Testis (tissue), 2 donors: ENCODE measurements at regions not wholly inside any gene's neighbourhood (a gene's known extent, or its start where the extent isn't known, plus 50 kb on each side); places are given as distances from the start of the nearest gene placed in this dataset.
"Not testable (repeated sequence)": the region's sequence is repeated elsewhere in the genome, so short reads cannot be mapped to it uniquely, and the experiment has no call there.

Experiments used
- DNase-seq: peaks from one replicate; pipeline ENCODE4 v3.0.0-alpha.2; 2019
- H3K27ac ChIP-seq, 2 donors: fragments of 200-600 bp; sonication (generic); one replicate each; pipeline ENCODE4 v1.5.1; 2019
- H3K27me3 ChIP-seq: fragments of 200-600 bp; sonication (generic); one replicate; pipeline ENCODE4 v1.5.1; 2019
- H3K36me3 ChIP-seq: fragments of 200-600 bp; sonication (generic); one replicate; pipeline ENCODE4 v1.5.1; 2017; ENCODE audit warnings: low read depth; ENCODE audit errors: missing control alignments
- H3K4me1 ChIP-seq: fragments of 200-600 bp; sonication (generic); one replicate; pipeline ENCODE4 v1.5.1; 2019
- H3K4me3 ChIP-seq, 2 donors: fragments of 200-600 bp; sonication (generic); one replicate each; pipeline ENCODE4 v1.5.1; 2017 to 2019
- H3K9me3 ChIP-seq: fragments of 200-600 bp; sonication (generic); one replicate; pipeline ENCODE4 v1.5.1; 2017
- WGBS, 2 donors: methylation state at CpG; one replicate each; pipeline ENCODE4 v1.1.5; 2018; 5-methylcytosine and 5-hydroxymethylcytosine counted together
- intact Hi-C: fragments of 100-400 bp; cut with DNase I; formaldehyde crosslinking; loops from one replicate; pipeline ENCODE4 v1.15.1; 2023; ENCODE audit warnings: low total_unique reads

DNA sequence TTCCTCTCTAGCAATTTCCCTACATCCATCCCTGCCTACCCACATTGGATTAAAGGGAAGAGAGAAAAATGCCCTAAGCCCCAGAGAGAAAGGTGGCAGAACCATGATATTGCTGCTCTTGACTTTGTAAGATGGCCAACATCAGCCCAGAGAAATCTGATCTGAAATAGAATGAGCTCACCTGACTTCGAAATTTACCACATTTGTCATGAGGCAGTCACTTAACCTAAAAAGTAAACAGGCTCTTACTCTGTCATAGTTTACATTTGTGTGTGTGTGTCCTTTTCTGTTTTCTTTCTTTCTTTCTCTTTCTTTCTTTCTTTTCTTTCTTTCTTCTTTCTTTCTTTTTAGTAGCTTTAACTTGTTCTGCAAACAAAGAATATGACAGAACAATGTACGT is 255.0 kb upstream of the PLGLB1 start:
- 79 to 96% methylated on average over 2 of the region's 2 CpGs for WGBS, 2 donors
- intact Hi-C loops, H3K27ac ChIP-seq: not testable (repeated sequence)

DNA sequence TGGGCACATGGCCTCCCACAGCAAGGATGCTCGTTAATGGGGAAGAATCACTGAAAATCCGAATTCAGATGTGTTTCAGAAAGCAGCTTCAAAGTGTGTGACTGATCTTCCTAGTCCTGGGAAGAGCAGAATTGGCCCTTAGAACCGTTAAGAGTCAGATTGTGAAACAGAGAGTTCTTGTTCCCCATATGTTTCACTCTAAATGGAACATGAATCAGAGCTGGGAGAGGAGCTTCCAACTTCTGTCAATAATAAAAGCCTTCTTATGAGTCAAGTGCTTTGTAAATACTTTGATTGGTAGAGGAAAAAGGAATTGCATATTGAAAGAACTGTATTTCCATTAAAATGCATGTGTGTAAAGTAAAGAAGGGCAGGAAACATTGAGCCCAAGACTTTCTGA is 256.1 kb upstream of the PLGLB1 start:
- H3K36me3 ChIP-seq, H3K27me3 ChIP-seq, intact Hi-C loops, H3K4me1 ChIP-seq, DNase-seq, H3K4me3 ChIP-seq, H3K9me3 ChIP-seq, H3K27ac ChIP-seq: not testable (repeated sequence)
- no CpG with 5 or more reads among the region's 3 CpGs for WGBS, 2 donors

More for the DNA sequence above, 255.0 kb upstream of the PLGLB1 start:
- H3K36me3 ChIP-seq, DNase-seq, H3K4me1 ChIP-seq, H3K9me3 ChIP-seq, H3K27me3 ChIP-seq, H3K4me3 ChIP-seq: not testable (repeated sequence)

DNA sequence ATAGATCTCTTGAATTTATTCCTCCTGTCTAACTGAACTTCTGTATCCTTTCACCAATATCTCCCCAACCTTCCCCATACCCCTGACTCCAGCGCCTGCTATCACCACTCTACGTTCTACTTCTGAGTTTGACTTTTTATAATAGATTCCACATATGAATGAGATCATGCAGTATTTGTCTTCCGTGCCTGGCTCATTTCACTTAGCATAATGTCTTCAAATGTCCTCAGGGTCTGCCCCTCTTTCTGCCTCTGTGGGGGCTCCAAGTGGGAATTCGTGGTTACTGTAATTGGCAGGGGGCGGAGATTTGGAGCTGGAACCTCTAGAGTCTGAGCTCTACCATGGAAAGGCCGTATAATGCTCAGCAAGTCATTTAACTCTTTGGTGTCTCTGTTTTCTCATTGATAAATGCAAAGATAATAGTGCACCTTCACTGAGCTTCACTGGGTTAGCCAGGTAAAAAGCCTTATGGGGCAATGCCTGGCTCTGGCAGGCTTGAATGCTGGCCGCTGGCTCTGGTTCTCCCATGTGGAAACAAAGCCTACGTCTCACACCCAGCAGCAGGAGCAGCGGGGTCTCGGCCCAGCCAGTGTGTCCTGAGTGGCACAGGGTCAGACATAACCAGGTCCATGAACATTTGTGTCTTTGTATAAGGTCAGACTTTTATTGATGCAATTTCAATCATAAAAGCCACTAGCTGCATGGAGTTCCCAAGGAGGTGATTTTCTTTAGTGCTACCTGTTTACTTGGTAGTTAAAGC is 259.1 kb upstream of the PLGLB1 start:
- DNase-seq, H3K4me3 ChIP-seq, H3K36me3 ChIP-seq, H3K9me3 ChIP-seq, H3K4me1 ChIP-seq, H3K27ac ChIP-seq, H3K27me3 ChIP-seq, intact Hi-C loops: not testable (repeated sequence)
- 96% methylated on average over 4 of the region's 10 CpGs; no CpG with 5 or more reads in 1 of the 2 donors for WGBS, 2 donors

DNA sequence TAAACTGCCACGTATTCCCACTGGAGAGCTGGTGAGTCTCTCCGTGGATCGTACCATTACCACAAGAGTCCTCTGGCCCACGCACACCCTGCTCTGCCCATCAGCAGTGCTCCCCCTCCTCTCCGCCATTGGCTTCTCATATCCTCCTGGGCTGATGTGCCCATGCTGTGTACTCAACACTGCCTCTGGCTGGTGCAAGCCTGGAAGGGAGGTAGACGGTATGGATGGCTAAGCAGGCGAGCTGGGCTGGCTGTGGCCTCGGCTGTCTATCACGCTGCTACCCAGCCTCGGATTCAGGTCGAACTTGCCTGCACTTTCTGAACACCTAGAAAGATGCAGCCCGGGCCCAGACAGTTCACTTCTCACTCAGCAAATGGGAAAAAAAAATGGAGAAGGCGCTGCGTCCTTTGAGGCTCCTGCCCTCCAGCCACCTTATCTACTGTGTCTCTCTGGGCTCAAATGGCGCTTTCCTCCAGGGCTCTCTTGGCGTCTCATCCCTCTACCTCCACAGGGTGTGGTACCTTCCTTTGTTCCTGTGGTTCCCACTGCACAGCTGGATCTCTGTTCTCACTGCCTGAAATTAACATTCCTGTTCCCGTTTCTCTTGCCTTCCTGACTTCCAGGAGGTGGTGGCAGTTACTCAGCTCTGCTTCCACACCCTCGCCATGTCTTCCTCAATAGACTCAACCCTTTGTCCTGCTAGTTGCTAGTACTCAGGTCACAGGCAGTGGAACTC is 262.3 kb upstream of the PLGLB1 start:
- H3K4me1 ChIP-seq, H3K27ac ChIP-seq, H3K9me3 ChIP-seq, H3K36me3 ChIP-seq, H3K4me3 ChIP-seq, DNase-seq, H3K27me3 ChIP-seq, intact Hi-C loops: not testable (repeated sequence)
- WGBS, 2 donors: 54 to 73% methylated on average over 15 to 18 of the region's 18 CpGs

DNA sequence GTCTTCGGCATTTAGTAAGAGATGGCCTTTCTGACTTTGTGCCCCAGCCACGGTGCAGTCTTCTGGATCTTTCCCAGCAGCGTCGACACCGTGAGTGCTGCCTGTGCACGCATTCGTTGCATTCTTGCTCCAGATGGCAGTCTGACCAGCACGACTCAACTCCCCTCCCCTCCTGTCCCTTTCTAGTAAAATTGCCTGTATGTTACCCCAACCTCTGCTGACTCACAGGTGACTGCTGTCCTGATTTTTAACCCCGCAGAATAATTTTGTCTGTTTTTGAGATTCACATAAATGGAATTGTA is 262.8 kb upstream of the PLGLB1 start:
- H3K4me3 ChIP-seq, H3K27ac ChIP-seq, H3K27me3 ChIP-seq, H3K4me1 ChIP-seq, H3K36me3 ChIP-seq, intact Hi-C loops, DNase-seq, H3K9me3 ChIP-seq: not testable (repeated sequence)
- WGBS, 2 donors: 40% methylated on average over 1 of the region's 9 CpGs; no CpG with 5 or more reads in 1 of the 2 donors

DNA sequence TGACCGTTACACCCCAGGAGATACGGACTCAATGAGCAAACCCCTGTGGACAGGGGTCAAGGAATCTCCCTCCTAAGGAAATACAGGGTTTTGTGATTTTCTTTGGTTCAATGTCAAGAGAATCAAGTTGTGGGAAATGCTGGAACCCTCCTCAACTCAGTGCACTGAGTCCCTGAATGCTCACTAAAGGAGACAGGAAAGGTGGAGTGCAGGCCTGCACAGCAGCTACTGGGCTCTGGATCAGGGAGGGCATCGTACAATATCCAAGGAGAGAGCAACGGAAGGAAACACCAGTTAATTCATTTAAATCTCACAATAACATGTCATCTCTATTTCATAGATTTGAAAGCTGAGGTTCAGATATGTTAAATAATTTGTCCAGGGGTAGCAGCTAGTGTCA is 263.5 kb upstream of the PLGLB1 start:
- H3K27me3 ChIP-seq, H3K36me3 ChIP-seq, H3K27ac ChIP-seq, H3K9me3 ChIP-seq, DNase-seq, H3K4me3 ChIP-seq, intact Hi-C loops, H3K4me1 ChIP-seq: not testable (repeated sequence)
- WGBS, 2 donors: 67 to 75% methylated on average over 4 of the region's 4 CpGs

DNA sequence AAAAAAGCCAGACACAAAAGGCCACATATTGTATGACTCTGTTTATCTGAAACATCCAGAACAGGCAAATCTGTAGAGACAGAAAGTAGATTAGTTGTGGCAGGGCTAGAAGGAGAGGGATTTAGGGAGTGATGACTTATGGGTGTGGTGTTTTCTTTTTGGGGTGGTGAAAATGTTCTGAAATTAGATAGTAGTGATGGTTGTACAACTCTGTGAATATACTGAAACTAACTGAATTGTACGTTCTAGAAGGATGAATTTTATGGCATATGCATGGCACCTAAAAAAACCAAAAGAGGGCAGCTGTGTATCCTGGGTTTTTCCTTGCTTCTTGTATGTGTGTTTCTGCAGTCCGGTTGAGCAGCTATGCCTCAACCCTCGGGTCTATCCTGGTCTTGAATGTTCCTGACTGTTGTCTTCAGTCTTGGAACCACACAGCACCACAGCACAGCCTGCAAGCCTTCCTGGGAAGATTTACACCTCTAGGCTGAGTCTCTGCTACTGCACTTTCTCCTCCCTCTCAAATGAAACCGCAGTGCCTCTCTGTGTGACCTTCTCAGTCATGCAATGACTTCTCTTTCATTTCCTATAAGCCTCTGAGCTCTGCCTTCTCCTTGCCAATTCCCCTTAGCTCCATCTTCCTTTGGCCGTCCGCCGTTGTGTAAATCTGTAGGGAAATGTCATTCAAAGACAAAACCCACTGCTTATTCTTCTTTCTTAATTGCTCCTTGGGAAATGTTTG is 269.1 kb upstream of the PLGLB1 start:
- H3K36me3 ChIP-seq, H3K27ac ChIP-seq, H3K9me3 ChIP-seq, H3K27me3 ChIP-seq, intact Hi-C loops, H3K4me1 ChIP-seq, DNase-seq, H3K4me3 ChIP-seq: not testable (repeated sequence)
- 49 to 74% methylated on average over 4 to 7 of the region's 7 CpGs for WGBS, 2 donors

DNA sequence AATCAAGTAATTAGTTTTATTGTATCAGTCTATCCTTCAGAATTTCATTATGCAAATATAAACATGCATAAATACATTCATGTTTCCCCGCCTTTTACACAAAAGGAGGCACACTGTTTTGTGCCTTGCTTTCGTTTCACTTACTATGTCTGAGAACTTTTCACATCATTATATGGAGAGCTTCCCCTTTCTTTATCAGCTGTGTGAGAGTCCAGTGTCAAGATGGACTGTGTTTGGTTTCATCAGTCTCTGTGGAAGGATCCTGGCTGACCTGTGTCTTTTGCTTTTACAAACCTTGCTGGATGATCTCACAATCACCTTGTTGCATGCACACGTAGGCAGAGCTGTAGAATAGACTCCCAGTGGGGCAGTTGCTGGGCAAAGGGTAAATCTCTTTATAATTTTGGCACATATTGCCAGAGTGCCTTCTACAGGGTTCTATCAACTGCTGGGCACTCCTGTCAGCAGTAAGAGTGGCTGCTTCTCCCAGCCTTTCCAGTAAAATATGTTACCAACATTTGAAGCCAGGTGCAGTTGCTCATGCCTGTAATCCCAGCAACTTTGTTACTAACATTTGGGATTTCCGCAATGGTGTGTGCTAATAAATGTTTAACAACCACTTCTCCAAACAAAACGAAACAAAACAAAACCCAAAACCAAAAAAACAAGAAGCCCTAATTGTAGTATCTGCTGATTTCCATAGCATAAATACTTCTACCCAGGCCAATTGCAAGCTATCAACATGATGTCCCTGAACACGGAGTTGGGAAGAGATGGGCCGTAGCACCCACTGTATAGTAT is 270.0 kb upstream of the PLGLB1 start:
- H3K9me3 ChIP-seq, H3K4me3 ChIP-seq, H3K27ac ChIP-seq, DNase-seq, intact Hi-C loops, H3K27me3 ChIP-seq, H3K36me3 ChIP-seq, H3K4me1 ChIP-seq: not testable (repeated sequence)
- 77 to 83% methylated on average over 6 of the region's 7 CpGs for WGBS, 2 donors

DNA sequence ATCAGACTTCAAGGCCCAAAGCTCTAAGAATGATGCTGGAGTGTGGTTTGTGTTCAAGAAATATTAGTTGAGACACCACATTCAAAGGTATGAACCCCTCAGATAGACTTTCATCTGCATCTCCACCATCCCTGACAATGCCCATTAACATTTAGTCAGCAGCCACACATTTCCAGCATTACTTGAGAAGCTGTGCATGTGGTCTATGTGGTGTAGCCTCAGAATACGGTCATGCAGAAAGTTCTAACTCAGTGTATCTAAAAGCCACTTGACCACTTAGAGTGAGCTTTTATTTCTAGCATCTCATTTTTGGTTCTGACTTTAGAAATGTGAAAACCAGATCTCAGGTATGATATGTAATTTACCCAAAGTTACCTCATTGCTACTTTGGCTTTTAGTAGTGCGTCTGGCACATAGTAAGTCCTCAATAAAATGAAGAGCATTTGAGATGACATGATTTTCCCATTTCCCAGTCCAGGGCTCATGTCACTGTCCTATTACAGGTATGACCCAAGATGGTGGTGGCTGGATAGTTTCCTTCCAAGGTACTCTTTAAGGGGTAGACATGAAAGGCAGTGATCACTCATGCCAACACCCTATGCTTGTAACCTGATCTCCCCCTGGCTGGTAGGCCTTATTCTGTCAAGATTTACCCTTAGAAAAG is 272.4 kb upstream of the PLGLB1 start:
- H3K27ac ChIP-seq, H3K9me3 ChIP-seq, H3K4me1 ChIP-seq, DNase-seq, intact Hi-C loops, H3K36me3 ChIP-seq, H3K27me3 ChIP-seq, H3K4me3 ChIP-seq: not testable (repeated sequence)
- WGBS, 2 donors: 95 to 100% methylated on average over 1 to 2 of the region's 2 CpGs

DNA sequence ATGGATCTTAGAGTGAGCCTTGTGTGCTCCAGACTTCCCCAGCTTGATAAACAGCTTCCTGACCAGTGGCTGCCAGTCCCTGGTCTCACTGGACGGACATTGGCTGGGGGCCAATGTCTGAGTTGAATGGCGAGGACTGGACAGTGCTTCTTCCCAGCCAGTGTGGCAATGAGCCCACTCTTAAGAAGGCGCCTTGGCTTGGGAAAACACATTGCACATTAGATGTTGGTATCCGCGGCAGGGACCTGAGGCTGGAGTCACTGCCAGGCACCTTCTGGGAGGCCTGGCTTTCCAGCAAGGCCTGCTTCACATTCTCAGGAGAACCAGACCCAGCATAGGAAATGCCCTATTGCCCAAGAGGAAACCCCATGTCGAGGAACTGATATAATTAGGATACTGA is 273.5 kb upstream of the PLGLB1 start:
- intact Hi-C loops, H3K27ac ChIP-seq, H3K36me3 ChIP-seq, H3K4me3 ChIP-seq, H3K27me3 ChIP-seq, H3K9me3 ChIP-seq, H3K4me1 ChIP-seq, DNase-seq: not testable (repeated sequence)
- 74% methylated on average over 6 of the region's 6 CpGs; no CpG with 5 or more reads in 1 of the 2 donors for WGBS, 2 donors

DNA sequence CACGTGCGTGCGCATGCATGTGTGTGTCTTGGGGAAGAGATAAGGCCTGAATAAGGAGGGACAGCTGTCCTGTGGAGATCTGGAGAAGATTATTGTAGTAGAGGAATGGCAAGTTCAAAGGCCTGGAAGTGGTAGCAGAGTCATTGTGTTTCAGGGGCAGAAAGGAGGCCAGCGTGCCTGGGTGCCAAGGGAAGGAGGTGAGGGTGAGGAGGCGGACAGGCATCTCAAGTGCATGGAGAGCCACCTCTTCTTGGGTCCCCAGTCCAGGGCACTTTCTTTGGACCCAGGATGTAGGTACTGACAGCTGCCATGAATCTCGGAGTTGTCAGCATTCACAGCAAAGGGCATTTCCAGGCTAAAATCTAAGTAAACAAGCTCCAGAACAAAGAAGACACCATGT is 279.7 kb upstream of the PLGLB1 start:
- H3K4me1 ChIP-seq, H3K36me3 ChIP-seq, DNase-seq, H3K27ac ChIP-seq, intact Hi-C loops, H3K4me3 ChIP-seq, H3K9me3 ChIP-seq, H3K27me3 ChIP-seq: not testable (repeated sequence)
- 84 to 89% methylated on average over 4 to 6 of the region's 6 CpGs for WGBS, 2 donors
